Endothelial cell of umbilical vein (primary cell): ENCODE measurements at regions not wholly inside any gene's neighbourhood (a gene's known extent, or its start where the extent isn't known, plus 50 kb on each side); places are given as distances from the start of the nearest gene placed in this dataset.

Experiments used
- BruUV-seq: library from RNA; stranded (reverse); fragments of 400-500 nt; replicated peaks from 2 replicates; lab custom pipeline; 2021; lab: Mats Ljungman, UMichigan
- CTCF ChIA-PET: fragments of 300-600, 350-600 bp; sonication (Branson Sonifier 250); formaldehyde crosslinking; loops from one replicate; lab custom pipeline; 2021; ENCODE audit warnings: antibody characterized with exemption, inconsistent platforms; lab: Charles Lee
- POLR2A ChIA-PET: fragments of 300-600, 350-600 bp; sonication (Branson Sonifier 250); formaldehyde crosslinking; loops from one replicate; lab custom pipeline; 2021; ENCODE audit warnings: antibody characterized with exemption, inconsistent platforms; lab: Charles Lee
- DNase-seq: peaks from one replicate; pipeline ENCODE4 v3.0.0-alpha.2; 2011; ENCODE audit warnings: low read depth, low spot score
- FAIRE-seq: peaks from 2 replicates; lab custom pipeline; 2011; peaks lifted over from hg19 to GRCh38; lab: Jason Lieb, UNC
- H2AFZ ChIP-seq: 2 replicates; pipeline ENCODE4 v1.6.0; 2012; ENCODE audit warnings: low read depth, low read length, control low read depth, inconsistent platforms
- H3K27ac ChIP-seq: 2 replicates; pipeline ENCODE4 v1.5.1; 2011; ENCODE audit warnings: low read depth, mild to moderate bottlenecking, control low read depth, low read length, moderate library complexity; ENCODE audit not compliant: insufficient read depth
- H3K27me3 ChIP-seq, 2 experiments: 2 replicates each; pipeline versions ENCODE4 v1.6.0 to v1.6.1; 2011; ENCODE audit warnings: low read length in 2 of 2, mixed read lengths in 1 of 2; ENCODE audit not compliant: control insufficient read depth in 2 of 2, insufficient read depth in 2 of 2
- H3K36me3 ChIP-seq, 2 experiments: 2 replicates in 1 of 2; 3 replicates in 1 of 2; pipeline ENCODE4 v1.5.1; 2011; ENCODE audit warnings: low read length in 2 of 2, mild to moderate bottlenecking in 1 of 2, moderate library complexity in 1 of 2; ENCODE audit not compliant: control insufficient read depth in 2 of 2, insufficient read depth in 2 of 2; ENCODE audit errors: extremely low read depth in 1 of 2
- H3K4me1 ChIP-seq: 3 replicates; pipeline ENCODE4 v1.5.1; 2011; ENCODE audit warnings: mild to moderate bottlenecking, low read length; ENCODE audit not compliant: control insufficient read depth, insufficient read depth; ENCODE audit errors: extremely low read depth
- H3K4me2 ChIP-seq: 2 replicates; pipeline ENCODE4 v1.6.1; 2011; ENCODE audit warnings: low read length, control low read depth, mixed read lengths; ENCODE audit not compliant: insufficient read depth
- H3K4me3 ChIP-seq, 3 experiments: fragments of 200-600 bp in 1 of 3; sonication (generic), shearing (Covaris generic) in 1 of 3; replicated peaks in 1 of 3; 2 replicates each; pipeline ENCODE4 v1.5.1; 2011 to 2016; ENCODE audit warnings: control low read depth in 3 of 3, low read length in 3 of 3, mild to moderate bottlenecking in 2 of 3, inconsistent platforms in 1 of 3, low read depth in 1 of 3, moderate library complexity in 1 of 3; ENCODE audit not compliant: insufficient read depth in 1 of 3
- H3K79me2 ChIP-seq: 2 replicates; pipeline ENCODE4 v1.6.0; 2012; ENCODE audit warnings: low read length, inconsistent platforms; ENCODE audit not compliant: control insufficient read depth, insufficient read depth
- H3K9ac ChIP-seq: replicated peaks from 2 replicates; pipeline ENCODE3; 2011; ENCODE audit warnings: low read length, control low read depth; ENCODE audit not compliant: insufficient read depth; ENCODE audit errors: extremely low read depth
- H3K9me1 ChIP-seq: replicated peaks from 3 replicates; pipeline ENCODE4 v1.6.0; 2011; ENCODE audit warnings: mild to moderate bottlenecking, low read length; ENCODE audit not compliant: control insufficient read depth, insufficient read depth; ENCODE audit errors: extremely low read depth
- H3K9me3 ChIP-seq: replicated peaks from 2 replicates; pipeline ENCODE4 v1.5.1; 2012; ENCODE audit warnings: low read length, inconsistent platforms; ENCODE audit not compliant: control insufficient read depth, insufficient read depth
- H4K20me1 ChIP-seq: replicated peaks from 2 replicates; pipeline ENCODE3; 2011; ENCODE audit warnings: mild to moderate bottlenecking, low read length; ENCODE audit not compliant: control insufficient read depth, insufficient read depth; ENCODE audit errors: extremely low read depth
- CTCF ChIP-seq, 2 donors: IDR thresholded peaks; 1 replicate in 1 of 2; 2 replicates in 1 of 2; pipeline ENCODE4 v1.5.1; 2011; ENCODE audit warnings: low read length in 2 of 2, mild to moderate bottlenecking in 2 of 2, moderate library complexity in 2 of 2, control low read depth in 1 of 2, inconsistent platforms in 1 of 2, low read depth in 1 of 2; ENCODE audit not compliant: insufficient read depth in 1 of 2; ENCODE audit errors: extremely low read depth in 1 of 2
- EZH2 ChIP-seq: IDR thresholded peaks from 2 replicates; pipeline ENCODE4 v1.6.1; 2012; ENCODE audit warnings: borderline replicate concordance, low read depth, mild to moderate bottlenecking, moderate library complexity, low read length, inconsistent platforms; ENCODE audit not compliant: severe bottlenecking
- FOS ChIP-seq: IDR thresholded peaks from 2 replicates; pipeline ENCODE4 v1.6.1; 2011; ENCODE audit warnings: mild to moderate bottlenecking, low read length, moderate library complexity, borderline replicate concordance; ENCODE audit not compliant: insufficient read depth
- GATA2 ChIP-seq: IDR thresholded peaks from 2 replicates; pipeline ENCODE4 v1.7.0; 2011; ENCODE audit warnings: low read depth, mild to moderate bottlenecking, moderate library complexity, mixed read lengths, low read length; ENCODE audit not compliant: insufficient read length, insufficient read depth
- JUN ChIP-seq: IDR thresholded peaks from 2 replicates; pipeline ENCODE4 v1.6.1; 2011; ENCODE audit warnings: borderline replicate concordance, low read depth; ENCODE audit not compliant: insufficient read length, insufficient read depth
- MAX ChIP-seq: IDR thresholded peaks from 2 replicates; pipeline ENCODE4 v1.6.1; 2011; ENCODE audit not compliant: insufficient read depth, insufficient read length
- MYC ChIP-seq: IDR thresholded peaks from one replicate; pipeline ENCODE4 v1.6.1; 2011; ENCODE audit warnings: mild to moderate bottlenecking, low read depth, low read length
- POLR2A ChIP-seq: IDR thresholded peaks from 2 replicates; pipeline ENCODE4 v1.6.1; 2012; ENCODE audit warnings: low read depth, mild to moderate bottlenecking, control low read depth, low read length
- POLR2AphosphoS5 ChIP-seq: IDR thresholded peaks from 2 replicates; pipeline ENCODE4 v1.6.1; 2012; ENCODE audit warnings: low read depth, mild to moderate bottlenecking, control low read depth, low read length, moderate library complexity; ENCODE audit not compliant: insufficient read depth
- dilution Hi-C: fragments of 300-500 bp; cut with MboI; formaldehyde crosslinking; loops from one replicate; pipeline ENCODE4 v1.15.0; 2019; ENCODE audit warnings: low sequenced_read_pairs; ENCODE audit not compliant: extremely low pct_ligation_motif_present
- intact Hi-C: fragments of 100-400 bp; cut with micrococcal nuclease; formaldehyde crosslinking; loops from one replicate; pipeline ENCODE4 v1.10.0; 2022

GRCh38 chr6:78031228-78031627, 378.4 kb downstream of the MEI4 start:
- DNase-seq, result no peak
- POLR2A ChIA-PET, result no interaction called here
- CTCF ChIA-PET, result no interaction called here

More at GRCh38 chr6:78031228-78031627, 378.4 kb downstream of the MEI4 start:
- FAIRE-seq, result no peak
- BruUV-seq, result no TSS peak
- no peaks in the 10 kb centered on the region for H4K20me1 ChIP-seq
- no peaks in the 10 kb centered on the region for H3K9me1 ChIP-seq
- H3K4me1 ChIP-seq, result no peaks in the 10 kb centered on the region
- H3K4me3 ChIP-seq, result no peak overlapping the region
- no peaks in the 10 kb centered on the region for H3K9me3 ChIP-seq
- no peaks in the 10 kb centered on the region for H3K36me3 ChIP-seq
- no peak overlapping the region for H3K4me2 ChIP-seq
- intact Hi-C loops (no loop called here), dilution Hi-C loops (no loop called here)
- H2AFZ ChIP-seq, result no peak overlapping the region
- no peak overlapping the region for H3K27ac ChIP-seq
- TF ChIP-seq CTCF (IDR thresholded peaks at IDR 0.05; ENCODE audit: extremely low read depth in 1 of 2, insufficient read depth in 1 of 2, low read depth in 1 of 2, low read length in 2 of 2) (no peak), EZH2 (no peak), GATA2 (no peak), MAX (no peak), POLR2AphosphoS5 (no peak), FOS (no peak), JUN (no peak), MYC (no peak), POLR2A (no peak)
- H3K27me3 ChIP-seq, result no peaks in the 10 kb centered on the region
- H3K9ac ChIP-seq, result no peak overlapping the region
- no peaks in the 10 kb centered on the region for H3K79me2 ChIP-seq
